ENCODE measurements at regions not wholly inside any gene's neighbourhood (a gene's known extent, or its start where the extent isn't known, plus 50 kb on each side); places are given as distances from the start of the nearest gene placed in this dataset.

- 0 out of 2 replicates have a peak, but pooled peaks cover 3% of the 10 kb centered on the region for H3K9me3 ChIP-seq (ENCODE audit: control insufficient read depth, insufficient read depth, low read depth, low read length)
- H3K27ac ChIP-seq (ENCODE audit: low read depth, low read length), result no peak overlapping the region
- no peaks in the 10 kb centered on the region for H3K4me1 ChIP-seq (ENCODE audit: control insufficient read depth, insufficient read depth, low read length)
- no peak overlapping the region for H3K9ac ChIP-seq (ENCODE audit: low read length)
- no peaks in the 10 kb centered on the region for H3K27me3 ChIP-seq (ENCODE audit: control insufficient read depth, insufficient read depth, low read length)
- H3K4me3 ChIP-seq (ENCODE audit: low read depth, low read length), result no peak overlapping the region
- no peaks in the 10 kb centered on the region for H3K36me3 ChIP-seq (ENCODE audit: control insufficient read depth, insufficient read depth, low read length)
Observed at GRCh38 chr4:132245319-132245718, 903.8 kb upstream of the PCDH10 start.

- Histone ChIP-seq H3K4me1 (ENCODE audit: control insufficient read depth, insufficient read depth, low read length) (no peaks in the 10 kb centered on the region; the same call in 1 of the 2 replicates), H3K27me3 (ENCODE audit: control insufficient read depth, insufficient read depth, low read length) (no peaks in the 10 kb centered on the region), H3K9me3 (ENCODE audit: control insufficient read depth, insufficient read depth, low read depth, low read length) (no peaks in the 10 kb centered on the region), H3K9ac (ENCODE audit: low read length) (no peak overlapping the region), H3K27ac (ENCODE audit: low read depth, low read length) (no peak overlapping the region), H3K4me3 (ENCODE audit: low read depth, low read length) (no peak overlapping the region), H3K36me3 (ENCODE audit: control insufficient read depth, insufficient read depth, low read length) (no peaks in the 10 kb centered on the region)
Observed at GRCh38 chr4:132264176-132264575, 884.9 kb upstream of the PCDH10 start.

GRCh38 chr4:132266374-132266773 lies 882.7 kb upstream of the PCDH10 start:
- Histone ChIP-seq H3K36me3 (ENCODE audit: control insufficient read depth, insufficient read depth, low read length) (no peaks in the 10 kb centered on the region), H3K4me3 (ENCODE audit: low read depth, low read length) (no peak overlapping the region), H3K4me1 (ENCODE audit: control insufficient read depth, insufficient read depth, low read length) (no peaks in the 10 kb centered on the region; the same call in 1 of the 2 replicates), H3K9ac (ENCODE audit: low read length) (no peak overlapping the region), H3K27me3 (ENCODE audit: control insufficient read depth, insufficient read depth, low read length) (no peaks in the 10 kb centered on the region), H3K27ac (ENCODE audit: low read depth, low read length) (no peak overlapping the region), H3K9me3 (ENCODE audit: control insufficient read depth, insufficient read depth, low read depth, low read length) (no peaks in the 10 kb centered on the region)

- no peaks in the 10 kb centered on the region for H3K27me3 ChIP-seq (ENCODE audit: control insufficient read depth, insufficient read depth, low read length)
- no peak overlapping the region for H3K9ac ChIP-seq (ENCODE audit: low read length)
- no peak overlapping the region for H3K4me3 ChIP-seq (ENCODE audit: low read depth, low read length)
- H3K4me1 ChIP-seq (ENCODE audit: control insufficient read depth, insufficient read depth, low read length), result no peaks in the 10 kb centered on the region; the same call in 1 of the 2 replicates
- H3K9me3 ChIP-seq (ENCODE audit: control insufficient read depth, insufficient read depth, low read depth, low read length), result no peaks in the 10 kb centered on the region
- no peaks in the 10 kb centered on the region for H3K36me3 ChIP-seq (ENCODE audit: control insufficient read depth, insufficient read depth, low read length)
- no peak overlapping the region for H3K27ac ChIP-seq (ENCODE audit: low read depth, low read length)
Observed at GRCh38 chr4:132267321-132267720, 881.8 kb upstream of the PCDH10 start.

GRCh38 chr4:132269303-132269990 lies 879.6 kb upstream of the PCDH10 start:
- Histone ChIP-seq H3K9ac (ENCODE audit: low read length) (no peak overlapping the region), H3K27me3 (ENCODE audit: control insufficient read depth, insufficient read depth, low read length) (no peaks in the 10 kb centered on the region), H3K27ac (ENCODE audit: low read depth, low read length) (no peak overlapping the region), H3K36me3 (ENCODE audit: control insufficient read depth, insufficient read depth, low read length) (no peaks in the 10 kb centered on the region), H3K4me3 (ENCODE audit: low read depth, low read length) (no peak overlapping the region), H3K9me3 (ENCODE audit: control insufficient read depth, insufficient read depth, low read depth, low read length) (no peaks in the 10 kb centered on the region), H3K4me1 (ENCODE audit: control insufficient read depth, insufficient read depth, low read length) (no peaks in the 10 kb centered on the region; the same call in 1 of the 2 replicates)

GRCh38 chr4:132275583-132276121 lies 873.4 kb upstream of the PCDH10 start:
- no peaks in the 10 kb centered on the region for H3K36me3 ChIP-seq (ENCODE audit: control insufficient read depth, insufficient read depth, low read length)
- H3K9me3 ChIP-seq (ENCODE audit: control insufficient read depth, insufficient read depth, low read depth, low read length), result 0 out of 2 replicates have a peak, but pooled peaks cover 3% of the 10 kb centered on the region
- H3K9ac ChIP-seq (ENCODE audit: low read length), result no peak overlapping the region
- H3K27me3 ChIP-seq (ENCODE audit: control insufficient read depth, insufficient read depth, low read length), result no peaks in the 10 kb centered on the region
- H3K4me3 ChIP-seq (ENCODE audit: low read depth, low read length), result no peak overlapping the region
- H3K4me1 ChIP-seq (ENCODE audit: control insufficient read depth, insufficient read depth, low read length), result no peaks in the 10 kb centered on the region
- no peak overlapping the region for H3K27ac ChIP-seq (ENCODE audit: low read depth, low read length)

GRCh38 chr4:132276185-132276584 lies 872.9 kb upstream of the PCDH10 start:
- no peak overlapping the region for H3K27ac ChIP-seq (ENCODE audit: low read depth, low read length)
- no peak overlapping the region for H3K4me3 ChIP-seq (ENCODE audit: low read depth, low read length)
- no peak overlapping the region for H3K9ac ChIP-seq (ENCODE audit: low read length)
- H3K4me1 ChIP-seq (ENCODE audit: control insufficient read depth, insufficient read depth, low read length), result no peaks in the 10 kb centered on the region
- 0 out of 2 replicates have a peak, but pooled peaks cover 3% of the 10 kb centered on the region for H3K9me3 ChIP-seq (ENCODE audit: control insufficient read depth, insufficient read depth, low read depth, low read length)
- H3K27me3 ChIP-seq (ENCODE audit: control insufficient read depth, insufficient read depth, low read length), result no peaks in the 10 kb centered on the region
- no peaks in the 10 kb centered on the region for H3K36me3 ChIP-seq (ENCODE audit: control insufficient read depth, insufficient read depth, low read length)

GRCh38 chr4:132276989-132277388 lies 872.1 kb upstream of the PCDH10 start:
- H3K36me3 ChIP-seq (ENCODE audit: control insufficient read depth, insufficient read depth, low read length), result no peaks in the 10 kb centered on the region
- no peaks in the 10 kb centered on the region for H3K27me3 ChIP-seq (ENCODE audit: control insufficient read depth, insufficient read depth, low read length)
- no peak overlapping the region for H3K9ac ChIP-seq (ENCODE audit: low read length)
- no peaks in the 10 kb centered on the region for H3K4me1 ChIP-seq (ENCODE audit: control insufficient read depth, insufficient read depth, low read length)
- H3K27ac ChIP-seq (ENCODE audit: low read depth, low read length), result no peak overlapping the region
- H3K4me3 ChIP-seq (ENCODE audit: low read depth, low read length), result no peak overlapping the region
- H3K9me3 ChIP-seq (ENCODE audit: control insufficient read depth, insufficient read depth, low read depth, low read length), result 0 out of 2 replicates have a peak, but pooled peaks cover 3% of the 10 kb centered on the region

- no peaks in the 10 kb centered on the region for H3K4me1 ChIP-seq (ENCODE audit: control insufficient read depth, insufficient read depth, low read length)
- H3K9me3 ChIP-seq (ENCODE audit: control insufficient read depth, insufficient read depth, low read depth, low read length), result peaks cover 13% of the 10 kb centered on the region
- H3K4me3 ChIP-seq (ENCODE audit: low read depth, low read length), result no peak overlapping the region
- no peaks in the 10 kb centered on the region for H3K36me3 ChIP-seq (ENCODE audit: control insufficient read depth, insufficient read depth, low read length)
- no peaks in the 10 kb centered on the region for H3K27me3 ChIP-seq (ENCODE audit: control insufficient read depth, insufficient read depth, low read length)
- H3K27ac ChIP-seq (ENCODE audit: low read depth, low read length), result no peak overlapping the region
- no peak overlapping the region for H3K9ac ChIP-seq (ENCODE audit: low read length)
Observed at GRCh38 chr4:132281733-132282132, 867.4 kb upstream of the PCDH10 start.

- Histone ChIP-seq H3K36me3 (ENCODE audit: control insufficient read depth, insufficient read depth, low read length) (no peaks in the 10 kb centered on the region), H3K4me3 (ENCODE audit: low read depth, low read length) (no peak overlapping the region), H3K9me3 (ENCODE audit: control insufficient read depth, insufficient read depth, low read depth, low read length) (peaks cover 10% of the 10 kb centered on the region)
Observed at GRCh38 chr4:132284910-132285426, 864.1 kb upstream of the PCDH10 start.

GRCh38 chr4:132297346-132297745 lies 851.7 kb upstream of the PCDH10 start:
- Histone ChIP-seq H3K36me3 (ENCODE audit: control insufficient read depth, insufficient read depth, low read length) (no peaks in the 10 kb centered on the region), H3K27ac (ENCODE audit: low read depth, low read length) (no peak overlapping the region), H3K9me3 (ENCODE audit: control insufficient read depth, insufficient read depth, low read depth, low read length) (no peaks in the 10 kb centered on the region), H3K4me3 (ENCODE audit: low read depth, low read length) (no peak overlapping the region), H3K4me1 (ENCODE audit: control insufficient read depth, insufficient read depth, low read length) (no peaks in the 10 kb centered on the region), H3K9ac (ENCODE audit: low read length) (no peak overlapping the region), H3K27me3 (ENCODE audit: control insufficient read depth, insufficient read depth, low read length) (no peaks in the 10 kb centered on the region)

More at GRCh38 chr4:132284910-132285426, 864.1 kb upstream of the PCDH10 start:
- Histone ChIP-seq H3K27ac (ENCODE audit: low read depth, low read length) (no peak overlapping the region), H3K9ac (ENCODE audit: low read length) (no peak overlapping the region), H3K27me3 (ENCODE audit: control insufficient read depth, insufficient read depth, low read length) (no peaks in the 10 kb centered on the region), H3K4me1 (ENCODE audit: control insufficient read depth, insufficient read depth, low read length) (no peaks in the 10 kb centered on the region)

Measured in HUES6 (cell line).